GM23248 (cell line): ENCODE measurements at regions not wholly inside any gene's neighbourhood (a gene's known extent, or its start where the extent isn't known, plus 50 kb on each side); places are given as distances from the start of the nearest gene placed in this dataset.
"Not testable (repeated sequence)": the region's sequence is repeated elsewhere in the genome, so short reads cannot be mapped to it uniquely, and the experiment has no call there.

Experiments used
- DNase-seq: peaks from one replicate; pipeline ENCODE4 v3.0.0-alpha.2; 2015
- H2AFZ ChIP-seq: fragments of 200-600 bp; sonication (generic); 2 replicates; pipeline ENCODE4 v1.6.1; 2016; ENCODE audit warnings: antibody characterized with exemption
- H3F3A ChIP-seq: fragments of 200-600 bp; sonication (generic); 2 replicates; pipeline ENCODE4 v1.6.1; 2016; ENCODE audit warnings: mild to moderate bottlenecking, antibody characterized with exemption, mixed run types; ENCODE audit not compliant: insufficient read depth
- H3K27ac ChIP-seq: fragments of 200-600 bp; sonication (generic); 2 replicates; pipeline ENCODE4 v1.5.1; 2016; ENCODE audit warnings: mild to moderate bottlenecking
- H3K27me3 ChIP-seq: fragments of 200-600 bp; sonication (generic); replicated peaks from 2 replicates; pipeline ENCODE4 v1.6.1; 2016; ENCODE audit warnings: mild to moderate bottlenecking; ENCODE audit not compliant: insufficient read depth
- H3K36me3 ChIP-seq: fragments of 200-600 bp; sonication (generic); 2 replicates; pipeline ENCODE4 v1.6.1; 2016; ENCODE audit warnings: low read depth, mild to moderate bottlenecking
- H3K4me1 ChIP-seq: fragments of 200-600 bp; sonication (generic); 2 replicates; pipeline ENCODE4 v1.6.1; 2016; ENCODE audit warnings: mild to moderate bottlenecking; ENCODE audit not compliant: insufficient read depth
- H3K4me2 ChIP-seq: fragments of 200-600 bp; sonication (generic); one replicate; pipeline ENCODE4 v1.6.1; 2016; ENCODE audit warnings: mild to moderate bottlenecking; ENCODE audit not compliant: unreplicated experiment
- H3K4me3 ChIP-seq: fragments of 200-600 bp; sonication (generic); 2 replicates; pipeline ENCODE4 v1.5.1; 2016; ENCODE audit warnings: mild to moderate bottlenecking
- H3K79me2 ChIP-seq: fragments of 200-600 bp; sonication (generic); 2 replicates; pipeline ENCODE4 v1.6.1; 2016; ENCODE audit warnings: mild to moderate bottlenecking; ENCODE audit not compliant: insufficient read depth
- H3K9ac ChIP-seq: fragments of 200-600 bp; sonication (generic); 2 replicates; pipeline ENCODE4 v1.6.1; 2016; ENCODE audit warnings: mild to moderate bottlenecking
- H3K9me2 ChIP-seq: fragments of 200-600 bp; sonication (generic); 2 replicates; pipeline ENCODE4 v1.6.1; 2016; ENCODE audit warnings: mixed run types, mild to moderate bottlenecking, moderate library complexity; ENCODE audit not compliant: insufficient read depth
- H3K9me3 ChIP-seq: fragments of 200-600 bp; sonication (generic); one replicate; pipeline ENCODE4 v1.6.1; 2017; ENCODE audit warnings: low read depth
- H4K20me1 ChIP-seq: fragments of 200-600 bp; sonication (generic); 2 replicates; pipeline ENCODE4 v1.6.0; 2016; ENCODE audit not compliant: insufficient read depth
- EZH2 ChIP-seq: fragments of 200-600 bp; sonication (generic); IDR thresholded peaks from 2 replicates; pipeline ENCODE4 v1.6.1; 2018; ENCODE audit warnings: antibody characterized with exemption, mild to moderate bottlenecking; ENCODE audit not compliant: insufficient read depth, poor library complexity, severe bottlenecking
- EZH2phosphoT487 ChIP-seq: fragments of 200-600 bp; sonication (generic); IDR thresholded peaks from 2 replicates; pipeline ENCODE4 v1.6.1; 2018; ENCODE audit warnings: antibody characterized with exemption, moderate library complexity, mild to moderate bottlenecking, low read depth; ENCODE audit not compliant: insufficient read depth
- whole genome bisulfite sequencing, 2 experiments: methylation state at CpG; one replicate each; pipeline ENCODE4 v1.1.6; 2015 to 2017; ENCODE audit warnings: low lambda C conversion rate in 2 of 2, low coverage in 1 of 2; ENCODE audit errors: missing lambda C conversion rate in 2 of 2; 5-methylcytosine and 5-hydroxymethylcytosine counted together
- in situ Hi-C: fragments of 300-500 bp; cut with MboI; formaldehyde crosslinking; loops from 2 replicates; pipeline ENCODE4 v1.15.0; 2020

DNA sequence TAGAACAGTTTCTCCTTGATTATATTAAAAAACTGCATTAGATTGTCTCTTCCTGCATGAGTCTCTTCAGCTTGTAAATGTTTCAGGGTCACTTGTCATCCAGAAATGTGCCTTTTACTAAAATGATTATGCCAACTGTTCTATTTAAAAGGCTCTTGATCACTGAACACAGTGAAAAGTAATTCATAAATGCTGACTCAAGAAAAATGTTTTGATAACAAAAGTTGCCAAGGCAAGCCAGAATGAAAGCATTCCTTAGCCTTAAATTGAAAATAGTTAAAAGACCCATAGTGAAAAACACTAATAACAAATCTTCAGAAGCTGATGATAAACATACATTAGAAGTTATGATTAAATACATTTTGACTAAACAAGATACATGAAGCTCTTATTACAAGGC lies 356.0 kb upstream of the KIF2B start:
- H3K4me1 ChIP-seq, result no peaks in the 10 kb centered on the region
- no peaks in the 10 kb centered on the region for H3K9me2 ChIP-seq
- no peaks in the 10 kb centered on the region for H3K36me3 ChIP-seq
- no peaks in the 10 kb centered on the region for H3K79me2 ChIP-seq
- H3F3A ChIP-seq, result no peaks in the 10 kb centered on the region
- H3K27me3 ChIP-seq, result no peaks in the 10 kb centered on the region
- H3K4me3 ChIP-seq, result no peak overlapping the region
- H3K9ac ChIP-seq, result no peak overlapping the region
- no peak overlapping the region for H2AFZ ChIP-seq
- no peak overlapping the region for H3K4me2 ChIP-seq
- no peaks in the 10 kb centered on the region for H4K20me1 ChIP-seq
- H3K9me3 ChIP-seq, result no peaks in the 10 kb centered on the region
- TF ChIP-seq EZH2phosphoT487 (no peak), EZH2 (no peak)
- no peak overlapping the region for H3K27ac ChIP-seq
- no peak for DNase-seq
- in situ Hi-C loops, result no loop called here

DNA sequence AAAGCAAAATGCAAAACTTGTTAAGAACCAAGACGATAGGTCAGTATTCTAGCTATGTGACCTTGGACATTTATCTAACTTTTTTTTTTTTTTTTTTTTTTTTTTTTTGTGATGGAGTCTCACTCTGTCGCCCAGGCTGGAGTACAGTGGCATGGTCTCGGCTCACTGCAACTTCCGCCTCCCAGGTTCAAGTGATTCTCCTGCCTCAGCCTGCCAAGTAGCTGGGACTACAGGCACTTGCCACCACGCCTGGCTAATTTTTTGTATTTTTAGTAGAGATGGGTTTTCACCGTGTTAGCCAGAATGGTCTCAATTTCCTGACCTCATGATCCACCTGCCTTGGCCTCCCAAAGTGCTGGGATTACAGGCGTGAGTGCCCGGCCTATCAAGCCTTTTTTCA lies 358.3 kb upstream of the KIF2B start:
- H3K9ac ChIP-seq, H2AFZ ChIP-seq, H3K4me3 ChIP-seq, H3K27me3 ChIP-seq, H3K27ac ChIP-seq, H3K9me2 ChIP-seq, H3K79me2 ChIP-seq, H3K4me1 ChIP-seq, H3K36me3 ChIP-seq, H3K9me3 ChIP-seq, DNase-seq, H3K4me2 ChIP-seq, in situ Hi-C loops, H4K20me1 ChIP-seq, H3F3A ChIP-seq: not testable (repeated sequence)
- 29 to 34% methylated on average over 8 of the region's 8 CpGs for WGBS, 2 experiments

DNA sequence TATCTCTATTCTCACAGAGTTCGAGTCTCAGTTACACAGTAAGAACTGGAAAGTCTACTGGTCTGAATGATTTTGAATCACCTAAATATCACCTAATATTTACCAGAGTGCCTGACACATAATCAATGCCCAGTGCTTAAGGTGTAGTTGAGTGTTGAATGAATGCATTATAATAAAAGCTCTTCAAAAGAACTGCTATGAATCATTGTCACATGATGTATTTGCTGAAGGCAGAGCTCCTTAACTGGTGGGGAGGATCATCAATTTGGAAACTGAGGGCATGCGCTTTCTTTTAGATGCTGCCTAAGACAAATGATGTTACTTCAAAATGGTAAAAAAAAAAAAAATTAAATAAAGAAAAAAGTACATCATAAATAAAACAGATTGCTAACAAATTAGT lies 359.4 kb upstream of the KIF2B start:
- H3K4me2 ChIP-seq, result no peak overlapping the region
- H3K27me3 ChIP-seq, result no peaks in the 10 kb centered on the region
- H3K27ac ChIP-seq, result no peak overlapping the region
- no peaks in the 10 kb centered on the region for H3K9me2 ChIP-seq
- H3K9ac ChIP-seq, result no peak overlapping the region
- no peaks in the 10 kb centered on the region for H3K4me1 ChIP-seq
- H3F3A ChIP-seq, result no peaks in the 10 kb centered on the region
- no peak for TF ChIP-seq EZH2phosphoT487
- TF ChIP-seq EZH2, result no peak
- no peak for DNase-seq
- no peaks in the 10 kb centered on the region for H3K79me2 ChIP-seq
- 43 to 46% methylated on average over 2 of the region's 2 CpGs for WGBS, 2 experiments
- H3K4me3 ChIP-seq, result no peak overlapping the region
- H3K9me3 ChIP-seq, result no peaks in the 10 kb centered on the region
- H3K36me3 ChIP-seq, result no peaks in the 10 kb centered on the region
- H2AFZ ChIP-seq, result no peak overlapping the region
- in situ Hi-C loops, result no loop called here
- no peaks in the 10 kb centered on the region for H4K20me1 ChIP-seq

DNA sequence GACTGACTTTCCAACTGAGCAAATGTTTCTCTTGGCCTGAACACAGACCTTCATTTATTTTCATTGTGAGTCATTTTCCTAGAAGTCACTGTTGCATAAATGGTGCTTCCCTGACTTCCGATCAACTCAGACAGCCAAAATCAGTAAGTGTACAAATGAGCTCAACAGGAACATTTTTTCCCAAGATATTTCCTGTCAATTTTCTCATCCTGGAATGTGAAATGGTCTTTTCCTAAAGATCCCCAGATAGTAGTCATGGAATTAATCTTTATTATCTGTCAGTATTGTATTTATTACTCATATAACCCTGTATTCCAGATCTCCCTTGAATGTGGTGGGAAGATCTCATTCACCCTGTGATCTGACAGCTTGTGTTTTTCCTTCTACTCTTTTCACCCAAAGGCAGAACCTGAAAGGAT lies 360.3 kb upstream of the KIF2B start:
- H3K36me3 ChIP-seq, result no peaks in the 10 kb centered on the region
- no peaks in the 10 kb centered on the region for H4K20me1 ChIP-seq
- H3K4me2 ChIP-seq, result no peak overlapping the region
- no peak overlapping the region for H3K9ac ChIP-seq
- H3K9me2 ChIP-seq, result no peaks in the 10 kb centered on the region
- H3K4me3 ChIP-seq, result no peak overlapping the region
- DNase-seq, result no peak
- H3K79me2 ChIP-seq, result no peaks in the 10 kb centered on the region
- no peak overlapping the region for H3K27ac ChIP-seq
- TF ChIP-seq EZH2, result no peak
- TF ChIP-seq EZH2phosphoT487, result no peak
- no peaks in the 10 kb centered on the region for H3K27me3 ChIP-seq
- H2AFZ ChIP-seq, result no peak overlapping the region
- in situ Hi-C loops, result no loop called here
- 72 to 83% methylated on average over 1 of the region's 1 CpG for WGBS, 2 experiments
- no peaks in the 10 kb centered on the region for H3K4me1 ChIP-seq
- H3K9me3 ChIP-seq, result no peaks in the 10 kb centered on the region
- H3F3A ChIP-seq, result no peaks in the 10 kb centered on the region

DNA sequence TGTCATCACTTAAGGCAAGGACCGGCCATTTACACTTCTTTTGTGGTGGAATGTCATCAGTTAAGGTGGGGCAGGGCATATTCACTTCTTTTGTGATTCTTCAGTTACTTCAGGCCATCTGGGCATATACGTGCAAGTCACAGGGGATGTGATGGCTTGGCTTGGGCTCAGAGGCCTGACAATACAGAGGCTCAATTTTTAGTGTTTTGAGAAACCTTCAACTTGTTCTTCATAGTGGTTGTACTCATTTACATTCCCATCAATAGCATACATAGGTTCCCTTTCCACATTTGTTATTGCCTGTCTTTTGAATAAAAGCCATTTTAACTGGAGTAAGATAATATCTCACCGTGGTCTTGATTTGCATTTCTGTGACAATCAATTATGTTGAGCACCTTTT lies 366.8 kb upstream of the KIF2B start:
- H3K9me2 ChIP-seq, H3K4me3 ChIP-seq, H3K27ac ChIP-seq, H4K20me1 ChIP-seq, H3K36me3 ChIP-seq, DNase-seq, H3K4me2 ChIP-seq, H3K79me2 ChIP-seq, H3K27me3 ChIP-seq, H3F3A ChIP-seq, H3K4me1 ChIP-seq, H3K9ac ChIP-seq, in situ Hi-C loops, H3K9me3 ChIP-seq, H2AFZ ChIP-seq: not testable (repeated sequence)
- 19 to 27% methylated on average over 2 of the region's 3 CpGs for WGBS, 2 experiments
